SK-N-SH (cell line): ENCODE measurements at regions not wholly inside any gene's neighbourhood (a gene's known extent, or its start where the extent isn't known, plus 50 kb on each side); places are given as distances from the start of the nearest gene placed in this dataset.

ENCODE experiments used
- CTCF ChIP-seq: fragments of 200-600 bp; sonication (generic); IDR thresholded peaks from 2 replicates; pipeline ENCODE4 v1.6.1; 2017; ENCODE audit warnings: antibody characterized with exemption, mild to moderate bottlenecking, moderate library complexity
- EP300 ChIP-seq, 2 experiments: IDR thresholded peaks; 2 replicates each; pipeline versions ENCODE4 v1.4.0 to v1.6.1; 2012; ENCODE audit warnings: borderline replicate concordance in 1 of 2, low read depth in 1 of 2, low read length in 1 of 2
- RFX5 ChIP-seq: IDR thresholded peaks from 2 replicates; pipeline ENCODE4 v1.6.1; 2012; ENCODE audit warnings: mild to moderate bottlenecking, improper control_type of control experiment, low read length
- RXRA ChIP-seq: IDR thresholded peaks from 2 replicates; pipeline ENCODE4 v1.4.0; 2012; ENCODE audit warnings: low read depth, mild to moderate bottlenecking, borderline replicate concordance
- TCF12 ChIP-seq: IDR thresholded peaks from 2 replicates; pipeline ENCODE4 v1.4.0; 2012
- USF1 ChIP-seq: IDR thresholded peaks from 2 replicates; pipeline ENCODE4 v1.4.0; 2012; ENCODE audit warnings: low read depth, borderline replicate concordance
- YY1 ChIP-seq: IDR thresholded peaks from 2 replicates; pipeline ENCODE4 v1.4.0; 2012; ENCODE audit warnings: low read depth, mild to moderate bottlenecking

- TF ChIP-seq RFX5 (no peak), RXRA (no peak), TCF12 (no peak), CTCF (no peak), EP300 (IDR thresholded peaks at IDR 0.05; ENCODE audit: borderline replicate concordance in 1 of 2, low read depth in 1 of 2, low read length in 1 of 2) (no peak), YY1 (no peak), USF1 (no peak)
Measured at GRCh38 chr1:208640295-208640694, 396.1 kb upstream of the PLXNA2 start.
